ENCODE measurements at regions not wholly inside any gene's neighbourhood (a gene's known extent, or its start where the extent isn't known, plus 50 kb on each side); places are given as distances from the start of the nearest gene placed in this dataset.

DNA sequence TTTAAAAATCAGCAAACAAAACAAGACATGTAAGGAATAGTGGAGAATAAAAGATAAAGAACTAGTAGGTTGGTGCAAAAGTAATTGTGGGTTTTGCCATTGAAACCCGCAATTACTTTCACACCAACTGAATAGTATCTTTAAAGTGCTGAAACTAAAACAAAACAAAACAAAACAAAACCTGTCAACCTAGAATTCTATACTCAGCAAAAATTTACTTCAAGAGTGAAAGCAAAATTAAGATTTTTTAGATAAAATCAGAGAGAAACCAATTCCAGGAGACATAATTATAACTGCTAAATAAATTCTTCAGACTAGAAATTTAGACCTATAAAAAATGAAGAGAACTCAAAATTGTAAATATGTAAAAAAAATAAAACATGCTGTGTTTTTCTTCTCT is 114.0 kb upstream of the TSPAN2 start:
- intact Hi-C loops (cut with DNase I), result no loop called here
- Histone ChIP-seq H3K4me1 (no peaks in the 10 kb centered on the region), H3K27me3 (no peaks in the 10 kb centered on the region), H3K27ac (no peak overlapping the region), H3K4me3 (no peak overlapping the region), H3K9me3 (peaks cover 0 to 6% of the 10 kb centered on the region in 2 donors), H3K36me3 (no peaks in the 10 kb centered on the region)
- ATAC-seq (no peak), DNase-seq (no peak)
- TF ChIP-seq, protein P1, sequence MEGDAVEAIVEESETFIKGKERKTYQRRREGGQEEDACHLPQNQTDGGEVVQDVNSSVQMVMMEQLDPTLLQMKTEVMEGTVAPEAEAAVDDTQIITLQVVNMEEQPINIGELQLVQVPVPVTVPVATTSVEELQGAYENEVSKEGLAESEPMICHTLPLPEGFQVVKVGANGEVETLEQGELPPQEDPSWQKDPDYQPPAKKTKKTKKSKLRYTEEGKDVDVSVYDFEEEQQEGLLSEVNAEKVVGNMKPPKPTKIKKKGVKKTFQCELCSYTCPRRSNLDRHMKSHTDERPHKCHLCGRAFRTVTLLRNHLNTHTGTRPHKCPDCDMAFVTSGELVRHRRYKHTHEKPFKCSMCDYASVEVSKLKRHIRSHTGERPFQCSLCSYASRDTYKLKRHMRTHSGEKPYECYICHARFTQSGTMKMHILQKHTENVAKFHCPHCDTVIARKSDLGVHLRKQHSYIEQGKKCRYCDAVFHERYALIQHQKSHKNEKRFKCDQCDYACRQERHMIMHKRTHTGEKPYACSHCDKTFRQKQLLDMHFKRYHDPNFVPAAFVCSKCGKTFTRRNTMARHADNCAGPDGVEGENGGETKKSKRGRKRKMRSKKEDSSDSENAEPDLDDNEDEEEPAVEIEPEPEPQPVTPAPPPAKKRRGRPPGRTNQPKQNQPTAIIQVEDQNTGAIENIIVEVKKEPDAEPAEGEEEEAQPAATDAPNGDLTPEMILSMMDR (IDR thresholded peaks at IDR 0.05), result no peak

DNA sequence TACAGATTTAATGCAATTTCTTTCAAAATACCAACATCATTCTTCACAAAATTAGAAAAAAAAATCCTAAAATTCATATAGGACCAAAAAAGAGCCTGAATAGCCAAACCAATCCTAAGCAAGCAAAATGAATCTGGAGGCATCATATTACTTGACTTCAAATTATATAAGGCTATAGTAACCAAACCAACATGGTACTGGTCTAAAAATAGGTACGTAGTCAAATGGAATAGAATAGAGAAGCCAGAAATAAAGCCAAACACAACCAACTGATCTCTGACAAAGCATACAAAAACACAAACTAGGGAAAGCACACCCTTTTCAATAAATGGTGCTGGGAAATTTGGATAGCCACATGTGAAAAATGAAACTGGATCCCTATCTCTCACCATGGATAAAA is 112.3 kb upstream of the TSPAN2 start:
- intact Hi-C loops (cut with DNase I), result no loop called here

DNA sequence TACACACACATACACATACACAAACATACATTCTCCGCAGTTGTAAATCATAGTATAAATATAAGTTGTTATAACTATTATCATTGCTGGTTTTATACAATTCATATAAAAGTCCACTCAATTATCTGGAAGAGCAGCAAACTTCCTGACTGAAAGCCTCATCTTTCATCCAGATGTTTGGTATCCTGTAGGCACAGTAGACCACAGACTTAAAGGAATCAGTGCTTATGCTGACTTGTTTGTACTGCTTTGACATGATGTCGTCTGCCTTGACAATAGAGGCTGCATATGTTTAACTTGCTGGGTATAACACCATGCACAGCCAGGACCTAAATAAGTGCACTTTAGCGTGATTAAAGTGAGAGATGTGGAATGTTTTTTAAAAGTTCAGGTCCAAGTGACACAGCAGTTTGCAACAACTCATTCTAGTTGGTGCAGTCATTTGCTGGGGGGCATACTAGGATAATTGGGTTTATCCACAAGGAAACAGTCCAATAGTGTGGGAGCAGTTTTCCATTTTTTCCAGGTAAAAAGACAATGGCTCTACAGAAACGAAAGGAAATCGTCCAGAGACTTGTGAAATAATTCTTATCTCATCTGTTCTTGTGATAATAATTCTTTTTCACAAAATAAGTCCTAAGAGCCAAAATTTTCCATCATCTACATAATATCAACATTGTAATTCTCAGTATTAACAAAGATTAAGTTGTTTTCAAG is 110.3 kb upstream of the TSPAN2 start:
- Histone ChIP-seq H3K4me1 (no peaks in the 10 kb centered on the region), H3K27me3 (no peaks in the 10 kb centered on the region), H3K4me3 (no peak overlapping the region), H3K27ac (no peak overlapping the region), H3K36me3 (no peaks in the 10 kb centered on the region), H3K9me3 (peaks cover 0 to 6% of the 10 kb centered on the region in 2 donors)
- ATAC-seq (no peak), DNase-seq (no peak)
- TF ChIP-seq, protein P1 (IDR thresholded peaks at IDR 0.05), result no peak
- intact Hi-C loops (cut with DNase I), result no loop called here

More for the DNA sequence above, 112.3 kb upstream of the TSPAN2 start:
- no peaks in the 10 kb centered on the region for H3K27me3 ChIP-seq
- peaks cover 0 to 6% of the 10 kb centered on the region in 2 donors for H3K9me3 ChIP-seq
- no peak for ATAC-seq
- no peak overlapping the region for H3K27ac ChIP-seq
- DNase-seq, result no peak
- H3K4me1 ChIP-seq, result no peaks in the 10 kb centered on the region
- no peak overlapping the region for H3K4me3 ChIP-seq
- TF ChIP-seq, protein P1 (IDR thresholded peaks at IDR 0.05), result no peak
- no peaks in the 10 kb centered on the region for H3K36me3 ChIP-seq

DNA sequence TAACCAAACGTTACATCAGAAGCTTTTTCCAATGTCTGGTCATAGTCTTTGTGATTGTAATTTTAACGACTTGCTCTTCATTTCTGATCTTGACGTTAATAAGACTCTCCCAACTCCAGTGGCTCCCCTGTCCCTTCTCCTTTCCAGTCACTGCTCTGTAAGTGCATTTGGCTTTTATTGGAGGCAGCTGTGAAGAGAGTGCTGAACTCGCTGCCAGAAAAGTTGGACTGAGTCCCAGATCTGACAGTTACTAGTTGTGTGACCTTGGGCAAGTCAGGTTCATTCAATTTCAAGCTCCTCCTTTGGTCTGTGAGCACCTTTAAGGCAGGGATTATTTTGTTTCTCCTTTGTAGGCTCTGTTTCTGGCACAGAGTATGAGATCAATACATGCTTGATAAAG is 109.6 kb upstream of the TSPAN2 start:
- H3K27ac ChIP-seq, result no peak overlapping the region
- ATAC-seq (no peak), DNase-seq (no peak)
- H3K27me3 ChIP-seq, result no peaks in the 10 kb centered on the region
- H3K36me3 ChIP-seq, result no peaks in the 10 kb centered on the region
- no peaks in the 10 kb centered on the region for H3K4me1 ChIP-seq
- H3K4me3 ChIP-seq, result no peak overlapping the region
- intact Hi-C loops (cut with DNase I), result no loop called here
- peaks cover 0 to 6% of the 10 kb centered on the region in 2 donors for H3K9me3 ChIP-seq
- TF ChIP-seq, protein P1 (IDR thresholded peaks at IDR 0.05), result no peak

DNA sequence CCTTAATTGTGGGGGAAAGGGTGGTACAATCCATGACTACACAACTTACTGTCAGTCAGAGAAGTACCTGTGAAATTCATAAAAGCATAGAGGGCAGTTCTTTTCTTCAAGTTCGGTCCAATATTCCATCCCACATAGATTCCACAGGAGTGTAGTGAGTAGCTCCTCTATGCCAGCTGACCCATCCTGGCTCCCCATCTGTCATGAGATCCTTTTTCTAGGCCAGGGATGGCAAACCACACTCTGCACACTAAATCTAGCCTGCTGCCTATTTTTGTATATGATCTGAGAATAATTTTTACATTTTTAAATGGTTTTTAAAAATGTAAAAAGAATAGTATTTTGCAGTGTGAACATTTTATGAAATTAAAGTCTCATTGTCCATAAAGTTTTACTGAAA is 107.0 kb upstream of the TSPAN2 start:
- H3K36me3 ChIP-seq, result no peaks in the 10 kb centered on the region
- no peaks in the 10 kb centered on the region for H3K27me3 ChIP-seq
- H3K4me3 ChIP-seq, result no peak overlapping the region
- ATAC-seq, result no peak
- no peaks in the 10 kb centered on the region for H3K4me1 ChIP-seq
- no peaks in the 10 kb centered on the region for H3K9me3 ChIP-seq
- H3K27ac ChIP-seq, result no peak overlapping the region
- intact Hi-C loops (cut with DNase I), result no loop called here
- no peak for DNase-seq
- TF ChIP-seq, protein P1 (IDR thresholded peaks at IDR 0.05), result no peak
